ENCODE measurements at regions not wholly inside any gene's neighbourhood (a gene's known extent, or its start where the extent isn't known, plus 50 kb on each side); places are given as distances from the start of the nearest gene placed in this dataset.

GRCh38 chr10:107666214-107666613 lies 501.7 kb upstream of the SORCS1 start (continued):
- no peak for TF ChIP-seq ZNF462 (CRISPR knock-in tag; IDR thresholded peaks at IDR 0.05)
- no peak for TF ChIP-seq JUNB (IDR thresholded peaks at IDR 0.05; ENCODE audit: unreplicated experiment)
- TF ChIP-seq EZH2phosphoT487 (IDR thresholded peaks at IDR 0.05; ENCODE audit: unreplicated experiment), result no peak

GRCh38 chr10:107665459-107665858 lies 501.0 kb upstream of the SORCS1 start:
- Histone ChIP-seq H3K36me3 (ENCODE audit: insufficient read depth) (no peaks in the 10 kb centered on the region), H3K79me2 (replicated peaks; ENCODE audit: insufficient read depth) (no peaks in the 10 kb centered on the region), H3K4me2 (no peak overlapping the region), H3F3A (replicated peaks; ENCODE audit: low read depth) (no peaks in the 10 kb centered on the region), H4K20me1 (replicated peaks; ENCODE audit: insufficient read depth) (no peaks in the 10 kb centered on the region), H3K9me2 (ENCODE audit: insufficient read depth) (peaks cover 7% of the 10 kb centered on the region), H3K27ac (ENCODE audit: low read depth) (no peak overlapping the region), H2AFZ (no peak overlapping the region), H3K27me3 (ENCODE audit: insufficient read depth) (no peaks in the 10 kb centered on the region), H3K4me1 (ENCODE audit: insufficient read depth) (peaks cover 10% of the 10 kb centered on the region), H3K4me3 (no peak overlapping the region)
- H3K27me3 Mint-ChIP-seq (ENCODE audit: insufficient read depth, low read depth, poor library complexity), result no peaks in the 10 kb centered on the region
- H3K4me1 Mint-ChIP-seq, result peaks cover 14% of the 10 kb centered on the region; the same call in 2 of the 3 replicates
- no peak overlapping the region for H3K4me3 Mint-ChIP-seq
- no peak for TF ChIP-seq EZH2 (IDR thresholded peaks at IDR 0.05; ENCODE audit: low read depth, unreplicated experiment)
- no peak for TF ChIP-seq NANOG (IDR thresholded peaks at IDR 0.05; ENCODE audit: borderline replicate concordance)
- TF ChIP-seq ZNF114 (CRISPR knock-in tag; IDR thresholded peaks at IDR 0.05), result no peak
- no peak for TF ChIP-seq CTCF (conservative IDR thresholded peaks at IDR 0.05; ENCODE audit: low read depth in 2 of 2)
- TF ChIP-seq REST (IDR thresholded peaks at IDR 0.05; ENCODE audit: unreplicated experiment), result no peak
- TF ChIP-seq ETS1 (IDR thresholded peaks at IDR 0.05), result no peak
- peaks cover 17% of the 10 kb centered on the region; the same call in 2 of the 3 replicates for H3K36me3 Mint-ChIP-seq (ENCODE audit: low read depth)
- ATAC-seq (no peak), DNase-seq (ENCODE audit: low spot score) (no peak)
- H3K9me3 Mint-ChIP-seq, result peaks cover 29% of the 10 kb centered on the region
- no peak overlapping the region for H3K27ac Mint-ChIP-seq

All from GM23338 (cell line).